Brain microvascular endothelial cell (primary cell): ENCODE measurements at regions not wholly inside any gene's neighbourhood (a gene's known extent, or its start where the extent isn't known, plus 50 kb on each side); places are given as distances from the start of the nearest gene placed in this dataset.

Experiments
- DNase-seq: peaks from one replicate; pipeline ENCODE4 v3.0.0-alpha.2; 2020
- H3K27ac ChIP-seq: fragments of 250-450 bp; sonication (Bioruptor Pico); 2 replicates; pipeline ENCODE4 v1.5.1; 2020; ENCODE audit warnings: mild to moderate bottlenecking, moderate library complexity
- H3K27me3 ChIP-seq: fragments of 250-450 bp; sonication (Bioruptor Pico); replicated peaks from 2 replicates; pipeline ENCODE4 v1.5.1; 2020; ENCODE audit warnings: mild to moderate bottlenecking
- H3K36me3 ChIP-seq: fragments of 250-450 bp; sonication (Bioruptor Pico); replicated peaks from 2 replicates; pipeline ENCODE4 v1.5.1; 2020; ENCODE audit warnings: mild to moderate bottlenecking
- H3K4me3 ChIP-seq: 2 replicates; pipeline ENCODE4 v1.5.1; 2011; ENCODE audit warnings: low read depth, mild to moderate bottlenecking, control low read depth, low read length, moderate library complexity
- CTCF ChIP-seq: IDR thresholded peaks from 2 replicates; pipeline ENCODE4 v1.5.1; 2011; ENCODE audit warnings: low read depth, mild to moderate bottlenecking, moderate library complexity, low read length, control low read depth, inconsistent platforms; ENCODE audit errors: missing control alignments
- in situ Hi-C: cut with HindIII; loops from 2 replicates; pipeline ENCODE4 v1.10.0; 2017; ENCODE audit warnings: low sequenced_read_pairs, low pct_ligation_motif_present

DNA sequence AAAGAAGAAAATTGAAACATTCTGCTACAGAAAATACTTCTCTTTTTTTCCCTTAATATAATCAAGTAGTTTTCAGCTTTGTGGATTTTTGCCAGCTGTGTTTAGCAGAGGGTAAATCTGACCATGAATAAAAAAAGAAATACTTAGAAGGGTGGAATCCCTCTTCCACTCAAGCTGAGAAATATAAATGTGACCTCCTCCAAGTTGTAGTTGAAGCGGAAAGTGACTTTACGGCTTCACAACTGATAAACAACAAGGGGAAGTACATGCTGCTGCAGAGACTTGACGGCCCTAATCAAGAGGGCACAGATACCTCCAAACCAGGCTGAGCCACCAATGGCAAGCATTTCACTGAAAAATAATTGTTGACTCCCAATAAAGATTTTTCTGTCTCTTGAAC lies 785.0 kb downstream of the SLITRK5 start:
- Histone ChIP-seq H3K4me3 (no peak overlapping the region), H3K27ac (no peak overlapping the region)
- no peak for DNase-seq

GRCh38 chr13:88459331-88459730 lies 788.2 kb downstream of the SLITRK5 start:
- in situ Hi-C loops = no loop called here
- H3K4me3 ChIP-seq = no peak overlapping the region
- no peaks in the 10 kb centered on the region for H3K36me3 ChIP-seq
- TF ChIP-seq CTCF = no peak
- H3K27ac ChIP-seq = no peak overlapping the region
- DNase-seq = no peak
- H3K27me3 ChIP-seq = no peaks in the 10 kb centered on the region

More for the DNA sequence above, 785.0 kb downstream of the SLITRK5 start:
- no peaks in the 10 kb centered on the region for H3K36me3 ChIP-seq
- TF ChIP-seq CTCF = no peak
- no peaks in the 10 kb centered on the region for H3K27me3 ChIP-seq
- in situ Hi-C loops = no loop called here

GRCh38 chr13:88461272-88462009 lies 790.3 kb downstream of the SLITRK5 start:
- Histone ChIP-seq H3K4me3 (no peak overlapping the region), H3K27ac (no peak overlapping the region), H3K27me3 (no peaks in the 10 kb centered on the region), H3K36me3 (no peaks in the 10 kb centered on the region)
- in situ Hi-C loops = no loop called here
- no peak for DNase-seq
- no peak for TF ChIP-seq CTCF

DNA sequence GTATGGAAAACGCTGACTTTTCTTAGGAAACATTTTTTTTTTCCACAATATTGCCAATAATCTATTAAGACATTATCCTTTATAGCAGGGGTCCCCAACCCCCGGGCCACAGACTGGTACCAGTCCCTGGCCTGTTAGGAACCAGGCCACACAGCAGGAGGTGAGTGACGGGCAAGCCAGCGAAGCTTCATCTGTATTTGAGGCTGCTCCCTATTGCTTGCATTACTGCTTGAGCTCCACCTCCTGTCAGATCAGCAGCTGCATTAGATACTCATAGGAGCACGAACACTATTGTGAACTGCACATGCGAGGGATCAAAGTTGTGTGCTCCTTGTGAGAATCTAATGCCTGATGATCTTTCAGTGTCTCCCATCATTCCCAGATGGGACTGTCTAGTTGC lies 793.7 kb downstream of the SLITRK5 start:
- Histone ChIP-seq H3K27me3 (no peaks in the 10 kb centered on the region), H3K27ac (no peak overlapping the region), H3K4me3 (no peak overlapping the region), H3K36me3 (no peaks in the 10 kb centered on the region)
- in situ Hi-C loops = no loop called here
- TF ChIP-seq CTCF = no peak
- DNase-seq = no peak

GRCh38 chr13:88472316-88472715 lies 801.1 kb downstream of the SLITRK5 start:
- H3K27me3 ChIP-seq = no peaks in the 10 kb centered on the region
- no peak overlapping the region for H3K4me3 ChIP-seq
- no peak for TF ChIP-seq CTCF
- in situ Hi-C loops = no loop called here
- no peak for DNase-seq
- H3K27ac ChIP-seq = no peak overlapping the region
- no peaks in the 10 kb centered on the region for H3K36me3 ChIP-seq

DNA sequence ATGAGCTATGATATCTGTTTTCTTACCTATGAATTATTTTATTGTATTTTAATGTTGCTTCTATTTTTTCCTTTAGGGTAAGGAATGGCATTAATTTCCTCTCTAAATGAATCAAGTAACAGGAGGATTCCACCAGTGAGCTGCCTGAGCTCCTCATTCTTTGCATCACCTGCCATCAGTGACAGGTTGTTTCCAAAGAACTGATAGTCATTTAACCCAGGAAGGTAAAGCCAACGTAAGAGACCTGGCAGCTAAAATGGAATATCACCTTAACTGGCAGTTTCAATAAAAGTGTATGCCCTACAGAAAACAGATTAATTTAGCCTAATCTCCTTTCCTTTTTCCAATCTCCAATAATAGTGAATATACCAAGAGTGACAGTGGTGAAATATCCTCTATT lies 812.0 kb downstream of the SLITRK5 start:
- no peak for TF ChIP-seq CTCF
- Histone ChIP-seq H3K27me3 (no peaks in the 10 kb centered on the region), H3K27ac (no peak overlapping the region), H3K36me3 (no peaks in the 10 kb centered on the region), H3K4me3 (no peak overlapping the region)
- DNase-seq = no peak
- in situ Hi-C loops = no loop called here
